T47D (cell line): ENCODE measurements at regions not wholly inside any gene's neighbourhood (a gene's known extent, or its start where the extent isn't known, plus 50 kb on each side); places are given as distances from the start of the nearest gene placed in this dataset.

Experiments
- DNase-seq, 2 experiments: peaks; one replicate each; pipeline versions ENCODE4 v3.0.0 to v3.0.0-alpha.2; 2011 to 2012; ENCODE audit warnings: low read depth in 1 of 2, low spot score in 1 of 2
- JUND ChIP-seq: IDR thresholded peaks from 2 replicates; pipeline ENCODE4 v1.6.1; 2012; ENCODE audit warnings: low read depth
- in situ Hi-C: cut with HindIII; loops from 2 replicates; pipeline ENCODE4 v1.10.0; 2016; ENCODE audit warnings: low sequenced_read_pairs, low pct_unique_long_range_greater_than_20kb

- in situ Hi-C loops = no loop called here
- no peak for DNase-seq
- TF ChIP-seq JUND = no peak
Measured at GRCh38 chr17:12574525-12574924, 91.2 kb upstream of the MYOCD start.

GRCh38 chr17:12575641-12576040 lies 90.0 kb upstream of the MYOCD start:
- no peak for DNase-seq
- no peak for TF ChIP-seq JUND
- in situ Hi-C loops = no loop called here

- DNase-seq = no peak
- in situ Hi-C loops = no loop called here
- TF ChIP-seq JUND = no peak
Measured at GRCh38 chr17:12579288-12579687, 86.4 kb upstream of the MYOCD start.

GRCh38 chr17:12580640-12581039 lies 85.0 kb upstream of the MYOCD start:
- in situ Hi-C loops = no loop called here
- no peak for DNase-seq
- no peak for TF ChIP-seq JUND

GRCh38 chr17:12584727-12585126 lies 81.0 kb upstream of the MYOCD start:
- TF ChIP-seq JUND = no peak
- no peak for DNase-seq
- in situ Hi-C loops = no loop called here

- in situ Hi-C loops = no loop called here
- no peak for TF ChIP-seq JUND
- no peak for DNase-seq
Measured at GRCh38 chr17:12588531-12588930, 77.2 kb upstream of the MYOCD start.

GRCh38 chr17:12590417-12590816 lies 75.3 kb upstream of the MYOCD start:
- DNase-seq = no peak
- TF ChIP-seq JUND = no peak
- in situ Hi-C loops = no loop called here

- in situ Hi-C loops = no loop called here
- DNase-seq = no peak
- no peak for TF ChIP-seq JUND
Measured at GRCh38 chr17:12591021-12591735, 74.5 kb upstream of the MYOCD start.

- no peak for DNase-seq
- in situ Hi-C loops = no loop called here
- no peak for TF ChIP-seq JUND
Measured at GRCh38 chr17:12592941-12593340, 72.7 kb upstream of the MYOCD start.

- in situ Hi-C loops = no loop called here
- no peak for TF ChIP-seq JUND
- no peak for DNase-seq
Measured at GRCh38 chr17:12596961-12597360, 68.7 kb upstream of the MYOCD start.

GRCh38 chr17:12597895-12598294 lies 67.8 kb upstream of the MYOCD start:
- no peak for TF ChIP-seq JUND
- in situ Hi-C loops = no loop called here
- DNase-seq = no peak

GRCh38 chr17:12599186-12599920 lies 66.3 kb upstream of the MYOCD start:
- DNase-seq = no peak
- TF ChIP-seq JUND = no peak
- in situ Hi-C loops = no loop called here

- TF ChIP-seq JUND = no peak
- in situ Hi-C loops = no loop called here
- no peak for DNase-seq
Measured at GRCh38 chr17:12600349-12600748, 65.3 kb upstream of the MYOCD start.
